ENCODE measurements at regions not wholly inside any gene's neighbourhood (a gene's known extent, or its start where the extent isn't known, plus 50 kb on each side); places are given as distances from the start of the nearest gene placed in this dataset.

- TF ChIP-seq GLIS3 (CRISPR knock-in tag; IDR thresholded peaks at IDR 0.05) (no peak), PATZ1 (CRISPR knock-in tag; IDR thresholded peaks at IDR 0.05; ENCODE audit: borderline replicate concordance) (no peak), ZFP30 (CRISPR knock-in tag; IDR thresholded peaks at IDR 0.05) (no peak), ZC3H10 (CRISPR knock-in tag; IDR thresholded peaks at IDR 0.05) (no peak), ZNF70 (CRISPR knock-in tag; IDR thresholded peaks at IDR 0.05) (no peak), ZFP3 (CRISPR knock-in tag; IDR thresholded peaks at IDR 0.05) (no peak), RARB (CRISPR knock-in tag; IDR thresholded peaks at IDR 0.05) (no peak), CSDC2 (CRISPR knock-in tag; IDR thresholded peaks at IDR 0.05) (no peak), ZNF8 (CRISPR knock-in tag; IDR thresholded peaks at IDR 0.05) (no peak), TOX (CRISPR knock-in tag; IDR thresholded peaks at IDR 0.05; ENCODE audit: borderline replicate concordance) (no peak), ESRRG (CRISPR knock-in tag; IDR thresholded peaks at IDR 0.05) (no peak), CREB5 (CRISPR knock-in tag; IDR thresholded peaks at IDR 0.05; ENCODE audit: low read depth) (no peak), OSR1 (CRISPR knock-in tag; IDR thresholded peaks at IDR 0.05) (no peak), CSRNP3 (CRISPR knock-in tag; IDR thresholded peaks at IDR 0.05) (no peak)
These were observed 1005.4 kb downstream of the OLFM4 start for GRCh38 chr13:54034047-54034446.
